HCT116 (cell line): ENCODE measurements at regions not wholly inside any gene's neighbourhood (a gene's known extent, or its start where the extent isn't known, plus 50 kb on each side); places are given as distances from the start of the nearest gene placed in this dataset.

Experiments
- ATF3 ChIP-seq: IDR thresholded peaks from 2 replicates; pipeline ENCODE4 v1.6.1; 2012
- CTCF ChIP-seq, 3 experiments: fragments of 200-600 bp in 1 of 3; sonication (generic) in 1 of 3; IDR thresholded peaks in 2 of 3; conservative IDR thresholded peaks in 1 of 3; 2 replicates each; pipeline ENCODE4 v1.5.1; 2012 to 2017; ENCODE audit warnings: low read depth in 2 of 3, low read length in 2 of 3, antibody characterized with exemption in 1 of 3, borderline replicate concordance in 1 of 3, control low read depth in 1 of 3, mild to moderate bottlenecking in 1 of 3, mixed read lengths in 1 of 3, mixed run types in 1 of 3, moderate library complexity in 1 of 3; ENCODE audit not compliant: insufficient read depth in 1 of 3
- JUND ChIP-seq: IDR thresholded peaks from 2 replicates; pipeline ENCODE4 v1.6.1; 2012
- POLR2A ChIP-seq: IDR thresholded peaks from 2 replicates; pipeline ENCODE4 v1.7.0; 2011; ENCODE audit warnings: borderline replicate concordance; ENCODE audit not compliant: insufficient read depth, insufficient read length; ENCODE audit errors: extremely low read depth
- POLR2AphosphoS5 ChIP-seq: IDR thresholded peaks from 2 replicates; pipeline ENCODE4 v1.6.1; 2011; ENCODE audit warnings: mild to moderate bottlenecking, low read depth, low read length, moderate library complexity
- RAD21 ChIP-seq: IDR thresholded peaks from 2 replicates; pipeline ENCODE4 v1.6.1; 2012; ENCODE audit warnings: low read depth, mild to moderate bottlenecking
- SIN3A ChIP-seq: IDR thresholded peaks from 2 replicates; pipeline ENCODE4 v1.6.1; 2012; ENCODE audit warnings: low read depth
- SP1 ChIP-seq: IDR thresholded peaks from 2 replicates; pipeline ENCODE4 v1.6.1; 2012; ENCODE audit warnings: low read depth
- TCF7L2 ChIP-seq: IDR thresholded peaks from 2 replicates; pipeline ENCODE4 v1.7.0; 2011; ENCODE audit warnings: borderline replicate concordance, inconsistent platforms; ENCODE audit not compliant: insufficient read depth, insufficient read length; ENCODE audit errors: extremely low read depth

GRCh38 chr12:125305231-125305630 is 240.0 kb downstream of the AACS start:
- no peak for TF ChIP-seq POLR2AphosphoS5
- no peak for TF ChIP-seq CTCF (IDR thresholded peaks at IDR 0.05 in 2 of 3, conservative IDR thresholded peaks at IDR 0.05 in 1 of 3; ENCODE audit: borderline replicate concordance in 1 of 3, insufficient read depth in 1 of 3, low read depth in 2 of 3, low read length in 2 of 3)
- no peak for TF ChIP-seq JUND
- no peak for TF ChIP-seq ATF3
- no peak for TF ChIP-seq SP1
- TF ChIP-seq TCF7L2: no peak
- no peak for TF ChIP-seq RAD21
- TF ChIP-seq SIN3A: no peak
- no peak for TF ChIP-seq POLR2A
